Thyroid gland (tissue), 4 donors: ENCODE measurements at regions not wholly inside any gene's neighbourhood (a gene's known extent, or its start where the extent isn't known, plus 50 kb on each side); places are given as distances from the start of the nearest gene placed in this dataset.

ENCODE experiments used
- DNase-seq, 2 donors: peaks; one replicate each; pipeline ENCODE4 v3.0.0-alpha.2; 2019
- H3K27ac ChIP-seq, 3 donors: fragments of 200-600 bp; sonication (generic); 1 replicate in 2 of 3; 2 replicates in 1 of 3; pipeline ENCODE4 v1.5.1; 2016 to 2019; ENCODE audit warnings: mild to moderate bottlenecking in 1 of 3, moderate library complexity in 1 of 3
- H3K27me3 ChIP-seq: fragments of 200-600 bp; sonication (generic); one replicate; pipeline ENCODE4 v1.5.1; 2019
- H3K36me3 ChIP-seq, 2 donors: fragments of 200-600 bp; sonication (generic); one replicate each; pipeline ENCODE4 v1.5.1; 2016 to 2019
- H3K4me1 ChIP-seq, 2 donors: fragments of 200-600 bp; sonication (generic); one replicate each; pipeline ENCODE4 v1.5.1; 2017 to 2019
- H3K4me3 ChIP-seq, 3 donors: fragments of 200-600 bp; sonication (generic); replicated peaks in 1 of 3; 1 replicate in 2 of 3; 2 replicates in 1 of 3; pipeline ENCODE4 v1.5.1; 2016; ENCODE audit warnings: mild to moderate bottlenecking in 1 of 3
- H3K9me3 ChIP-seq: fragments of 200-600 bp; sonication (generic); one replicate; pipeline ENCODE4 v1.5.1; 2017
- POLR2A ChIP-seq, 2 donors: fragments of 450-650 bp; IDR thresholded peaks; one replicate each; pipeline ENCODE4 v1.6.1; 2017; ENCODE audit warnings: antibody characterized with exemption in 2 of 2, mild to moderate bottlenecking in 2 of 2, moderate library complexity in 1 of 2
- WGBS, 2 donors: methylation state at CpG; one replicate each; pipeline ENCODE4 v1.1.5; 2017; 5-methylcytosine and 5-hydroxymethylcytosine counted together
- intact Hi-C: fragments of 100-400 bp; cut with DNase I; formaldehyde crosslinking; loops from one replicate; pipeline ENCODE4 v1.15.1; 2023
- TF ChIP-seq, protein P1 (sequence below), 6 experiments: fragments of 200-600 bp in 3 of 6; fragments of 450-650 bp in 3 of 6; sonication (generic) in 3 of 6; IDR thresholded peaks; one replicate each; pipeline ENCODE4 v1.5.1; 2016 to 2019; ENCODE audit warnings: antibody characterized with exemption in 6 of 6, mild to moderate bottlenecking in 2 of 6, inconsistent platforms in 1 of 6, moderate library complexity in 1 of 6

GRCh38 chr7:119556436-119556835 is 716.5 kb upstream of the KCND2 start:
- Histone ChIP-seq H3K9me3 (no peaks in the 10 kb centered on the region), H3K27me3 (no peaks in the 10 kb centered on the region), H3K4me3 (no peak overlapping the region), H3K36me3 (no peaks in the 10 kb centered on the region), H3K27ac (no peak overlapping the region), H3K4me1 (no peaks in the 10 kb centered on the region)
- WGBS, 2 donors: 92 to 93% methylated on average over 2 of the region's 2 CpGs
- TF ChIP-seq POLR2A (IDR thresholded peaks at IDR 0.05): no peak
- TF ChIP-seq, protein P1, sequence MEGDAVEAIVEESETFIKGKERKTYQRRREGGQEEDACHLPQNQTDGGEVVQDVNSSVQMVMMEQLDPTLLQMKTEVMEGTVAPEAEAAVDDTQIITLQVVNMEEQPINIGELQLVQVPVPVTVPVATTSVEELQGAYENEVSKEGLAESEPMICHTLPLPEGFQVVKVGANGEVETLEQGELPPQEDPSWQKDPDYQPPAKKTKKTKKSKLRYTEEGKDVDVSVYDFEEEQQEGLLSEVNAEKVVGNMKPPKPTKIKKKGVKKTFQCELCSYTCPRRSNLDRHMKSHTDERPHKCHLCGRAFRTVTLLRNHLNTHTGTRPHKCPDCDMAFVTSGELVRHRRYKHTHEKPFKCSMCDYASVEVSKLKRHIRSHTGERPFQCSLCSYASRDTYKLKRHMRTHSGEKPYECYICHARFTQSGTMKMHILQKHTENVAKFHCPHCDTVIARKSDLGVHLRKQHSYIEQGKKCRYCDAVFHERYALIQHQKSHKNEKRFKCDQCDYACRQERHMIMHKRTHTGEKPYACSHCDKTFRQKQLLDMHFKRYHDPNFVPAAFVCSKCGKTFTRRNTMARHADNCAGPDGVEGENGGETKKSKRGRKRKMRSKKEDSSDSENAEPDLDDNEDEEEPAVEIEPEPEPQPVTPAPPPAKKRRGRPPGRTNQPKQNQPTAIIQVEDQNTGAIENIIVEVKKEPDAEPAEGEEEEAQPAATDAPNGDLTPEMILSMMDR (IDR thresholded peaks at IDR 0.05): no peak
- intact Hi-C loops: no loop called here
- DNase-seq: no peak

- Histone ChIP-seq H3K4me1 (no peaks in the 10 kb centered on the region), H3K4me3 (no peak overlapping the region), H3K27me3 (no peaks in the 10 kb centered on the region), H3K27ac (no peak overlapping the region), H3K9me3 (no peaks in the 10 kb centered on the region), H3K36me3 (no peaks in the 10 kb centered on the region)
- intact Hi-C loops: no loop called here
- 73 to 84% methylated on average over 2 of the region's 2 CpGs for WGBS, 2 donors
- no peak for TF ChIP-seq POLR2A (IDR thresholded peaks at IDR 0.05)
- TF ChIP-seq, protein P1 (IDR thresholded peaks at IDR 0.05): no peak
- DNase-seq: no peak
These were observed 711.2 kb upstream of the KCND2 start for GRCh38 chr7:119561751-119562150.

DNA sequence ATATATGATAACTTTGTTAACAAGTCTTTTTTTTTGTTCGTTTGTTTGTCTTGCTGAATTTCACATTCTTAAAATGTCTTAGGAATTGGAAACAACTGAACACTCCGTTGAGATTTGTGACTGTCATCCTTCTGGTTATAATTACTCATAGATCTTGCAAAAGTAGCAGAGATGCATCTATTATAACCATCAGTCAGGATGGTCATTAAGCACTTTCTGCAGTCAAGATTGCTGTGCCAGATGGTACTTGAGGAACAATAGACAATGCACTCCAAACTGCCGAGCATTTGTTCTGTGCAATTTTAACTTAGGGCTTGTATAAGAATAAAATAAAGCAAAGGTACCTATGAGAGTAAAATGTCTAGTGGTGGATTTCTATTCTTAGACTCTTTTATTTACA is 710.1 kb upstream of the KCND2 start:
- H3K4me1 ChIP-seq: no peaks in the 10 kb centered on the region
- no peak overlapping the region for H3K4me3 ChIP-seq
- intact Hi-C loops: no loop called here
- 50 to 52% methylated on average over 3 of the region's 3 CpGs for WGBS, 2 donors
- H3K9me3 ChIP-seq: no peaks in the 10 kb centered on the region
- TF ChIP-seq, protein P1 (IDR thresholded peaks at IDR 0.05): no peak
- no peak for TF ChIP-seq POLR2A (IDR thresholded peaks at IDR 0.05)
- no peak overlapping the region for H3K27ac ChIP-seq
- H3K27me3 ChIP-seq: no peaks in the 10 kb centered on the region
- no peaks in the 10 kb centered on the region for H3K36me3 ChIP-seq
- DNase-seq: no peak

DNA sequence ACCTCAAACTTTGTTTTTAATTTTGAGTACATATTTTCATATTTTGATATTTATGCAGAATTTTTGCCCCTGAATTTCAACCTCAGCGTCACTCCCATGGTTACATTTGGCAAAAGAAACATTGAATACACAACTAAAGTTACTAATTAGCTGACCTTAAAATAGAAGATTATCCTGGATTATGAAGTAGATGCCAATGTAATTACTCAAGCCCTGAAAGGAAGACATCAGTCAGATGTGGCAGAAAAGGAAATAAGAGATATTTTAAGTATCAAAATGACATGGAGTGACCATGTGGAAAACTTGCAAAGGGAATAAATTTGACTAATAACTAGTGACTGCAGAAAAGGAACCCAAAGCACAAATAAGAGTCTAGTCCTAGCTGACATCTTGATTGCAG is 701.3 kb upstream of the KCND2 start:
- DNase-seq: no peak
- Histone ChIP-seq H3K36me3 (no peaks in the 10 kb centered on the region), H3K9me3 (no peaks in the 10 kb centered on the region), H3K27me3 (no peaks in the 10 kb centered on the region), H3K4me3 (no peak overlapping the region), H3K4me1 (no peaks in the 10 kb centered on the region), H3K27ac (no peak overlapping the region)
- TF ChIP-seq, protein P1 (IDR thresholded peaks at IDR 0.05): no peak
- no peak for TF ChIP-seq POLR2A (IDR thresholded peaks at IDR 0.05)
- WGBS, 2 donors: 86 to 87% methylated on average over 1 of the region's 1 CpG
- intact Hi-C loops: no loop called here

DNA sequence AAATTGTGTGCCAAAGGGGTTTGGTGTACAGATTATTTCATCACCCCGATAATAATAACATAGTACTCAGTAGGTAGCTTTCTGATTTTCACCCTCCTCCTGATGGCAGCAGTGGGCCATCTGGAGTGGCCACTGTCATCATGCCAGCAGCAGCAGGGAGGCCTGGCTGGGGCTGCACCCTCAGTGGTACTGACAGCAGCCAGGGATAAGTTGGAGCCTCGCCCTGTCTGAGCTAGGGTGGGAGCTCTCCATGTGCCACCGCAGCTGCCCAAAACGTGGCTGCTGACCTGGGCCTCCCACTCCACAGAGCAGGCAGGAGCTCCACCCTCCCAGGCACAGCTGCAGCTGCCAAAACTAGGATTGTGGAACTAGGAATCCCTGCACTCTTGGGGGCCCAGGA is 700.8 kb upstream of the KCND2 start:
- Histone ChIP-seq H3K4me1 (no peaks in the 10 kb centered on the region), H3K27me3 (no peaks in the 10 kb centered on the region), H3K9me3 (no peaks in the 10 kb centered on the region), H3K27ac (no peak overlapping the region), H3K36me3 (no peaks in the 10 kb centered on the region), H3K4me3 (no peak overlapping the region)
- intact Hi-C loops: no loop called here
- TF ChIP-seq POLR2A (IDR thresholded peaks at IDR 0.05): no peak
- TF ChIP-seq, protein P1 (IDR thresholded peaks at IDR 0.05): no peak
- no peak for DNase-seq
- WGBS, 2 donors: 67 to 94% methylated on average over 1 to 3 of the region's 4 CpGs
